Breast epithelium (tissue), 4 donors: ENCODE measurements at regions not wholly inside any gene's neighbourhood (a gene's known extent, or its start where the extent isn't known, plus 50 kb on each side); places are given as distances from the start of the nearest gene placed in this dataset.

ENCODE experiments used
- DNase-seq, 2 donors: peaks; one replicate each; pipeline ENCODE4 v3.0.0-alpha.2; 2019; ENCODE audit warnings: low spot score in 2 of 2
- H3K27ac ChIP-seq, 2 donors: fragments of 200-600 bp; sonication (generic) in 1 of 2; one replicate each; pipeline ENCODE4 v1.5.1; 2016 to 2019; ENCODE audit warnings: mild to moderate bottlenecking in 1 of 2
- H3K27me3 ChIP-seq, 2 donors: fragments of 200-600 bp; sonication (generic) in 1 of 2; one replicate each; pipeline versions ENCODE4 v1.5.1 to v1.6.0; 2017 to 2019; ENCODE audit warnings: control low read depth in 1 of 2, mild to moderate bottlenecking in 1 of 2
- H3K36me3 ChIP-seq: fragments of 200-600 bp; one replicate; pipeline ENCODE4 v1.5.1; 2019
- H3K4me1 ChIP-seq, 2 donors: fragments of 200-600 bp; sonication (generic); one replicate each; pipeline ENCODE4 v1.5.1; 2016 to 2019; ENCODE audit warnings: control low read depth in 1 of 2
- H3K4me3 ChIP-seq, 3 donors: fragments of 200-600 bp; sonication (generic); 1 replicate in 2 of 3; 2 replicates in 1 of 3; pipeline ENCODE4 v1.5.1; 2016 to 2019; ENCODE audit warnings: mild to moderate bottlenecking in 3 of 3, moderate library complexity in 2 of 3
- H3K9me3 ChIP-seq, 2 donors: fragments of 200-600 bp; sonication (generic) in 1 of 2; one replicate each; pipeline ENCODE4 v1.5.1; 2016 to 2019; ENCODE audit warnings: control low read depth in 1 of 2
- POLR2A ChIP-seq: fragments of 450-650 bp; IDR thresholded peaks from one replicate; pipeline ENCODE4 v1.6.1; 2016; ENCODE audit warnings: antibody characterized with exemption, mild to moderate bottlenecking, moderate library complexity
- POLR2AphosphoS5 ChIP-seq, 3 donors: sonication (generic); formaldehyde crosslinking; IDR thresholded peaks; one replicate each; pipeline ENCODE4 v1.6.1; 2017; ENCODE audit warnings: antibody characterized with exemption in 3 of 3
- intact Hi-C: fragments of 100-400 bp; cut with DNase I; formaldehyde crosslinking; loops from one replicate; pipeline ENCODE4 v1.15.1; 2023; ENCODE audit warnings: low total_unique reads
- TF ChIP-seq, protein P1 (sequence below), 3 donors: fragments of 450-650 bp; IDR thresholded peaks; one replicate each; pipeline ENCODE4 v1.5.1; 2016 to 2017; ENCODE audit warnings: antibody characterized with exemption in 3 of 3, mild to moderate bottlenecking in 3 of 3, moderate library complexity in 3 of 3

GRCh38 chr15:62288361-62289017 is 123.4 kb upstream of the C2CD4B start:
- intact Hi-C loops, result no loop called here
- no peak overlapping the region for H3K27ac ChIP-seq
- no peak for TF ChIP-seq POLR2AphosphoS5 (IDR thresholded peaks at IDR 0.05)
- no peak for TF ChIP-seq POLR2A
- TF ChIP-seq, protein P1, sequence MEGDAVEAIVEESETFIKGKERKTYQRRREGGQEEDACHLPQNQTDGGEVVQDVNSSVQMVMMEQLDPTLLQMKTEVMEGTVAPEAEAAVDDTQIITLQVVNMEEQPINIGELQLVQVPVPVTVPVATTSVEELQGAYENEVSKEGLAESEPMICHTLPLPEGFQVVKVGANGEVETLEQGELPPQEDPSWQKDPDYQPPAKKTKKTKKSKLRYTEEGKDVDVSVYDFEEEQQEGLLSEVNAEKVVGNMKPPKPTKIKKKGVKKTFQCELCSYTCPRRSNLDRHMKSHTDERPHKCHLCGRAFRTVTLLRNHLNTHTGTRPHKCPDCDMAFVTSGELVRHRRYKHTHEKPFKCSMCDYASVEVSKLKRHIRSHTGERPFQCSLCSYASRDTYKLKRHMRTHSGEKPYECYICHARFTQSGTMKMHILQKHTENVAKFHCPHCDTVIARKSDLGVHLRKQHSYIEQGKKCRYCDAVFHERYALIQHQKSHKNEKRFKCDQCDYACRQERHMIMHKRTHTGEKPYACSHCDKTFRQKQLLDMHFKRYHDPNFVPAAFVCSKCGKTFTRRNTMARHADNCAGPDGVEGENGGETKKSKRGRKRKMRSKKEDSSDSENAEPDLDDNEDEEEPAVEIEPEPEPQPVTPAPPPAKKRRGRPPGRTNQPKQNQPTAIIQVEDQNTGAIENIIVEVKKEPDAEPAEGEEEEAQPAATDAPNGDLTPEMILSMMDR (IDR thresholded peaks at IDR 0.05), result no peak

DNA sequence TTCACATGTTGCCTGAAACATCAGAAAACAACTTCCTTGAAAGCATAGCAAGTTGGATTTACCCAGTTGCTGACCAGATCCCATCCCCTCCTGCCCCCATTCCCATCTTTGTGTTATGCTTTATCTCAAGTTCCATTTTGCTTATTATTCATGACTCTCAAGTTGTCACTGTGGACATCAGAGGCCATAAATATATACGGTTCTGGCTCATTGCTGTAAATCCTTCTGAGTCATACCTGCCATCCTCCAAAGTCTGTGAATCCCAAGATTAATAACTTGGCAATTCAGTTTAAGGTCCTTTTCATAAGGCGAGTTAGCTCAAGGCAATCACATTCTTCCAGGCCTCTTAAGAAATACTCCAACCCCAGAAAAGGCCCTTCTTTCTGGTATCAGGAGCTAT is 126.2 kb upstream of the C2CD4B start:
- Histone ChIP-seq H3K27me3 (peaks cover 0 to 5% of the 10 kb centered on the region in 2 donors), H3K27ac (no peak overlapping the region), H3K4me1 (no peaks in the 10 kb centered on the region), H3K9me3 (no peaks in the 10 kb centered on the region), H3K4me3 (no peak overlapping the region), H3K36me3 (no peaks in the 10 kb centered on the region)
- intact Hi-C loops, result no loop called here
- TF ChIP-seq, protein P1 (IDR thresholded peaks at IDR 0.05), result no peak
- TF ChIP-seq POLR2AphosphoS5 (IDR thresholded peaks at IDR 0.05), result no peak
- TF ChIP-seq POLR2A, result no peak
- no peak for DNase-seq

More at GRCh38 chr15:62288361-62289017, 123.4 kb upstream of the C2CD4B start:
- no peak overlapping the region for H3K4me3 ChIP-seq
- no peaks in the 10 kb centered on the region for H3K9me3 ChIP-seq
- no peaks in the 10 kb centered on the region for H3K4me1 ChIP-seq
- no peak for DNase-seq
- peaks cover 0 to 5% of the 10 kb centered on the region in 2 donors for H3K27me3 ChIP-seq
- H3K36me3 ChIP-seq, result no peaks in the 10 kb centered on the region

DNA sequence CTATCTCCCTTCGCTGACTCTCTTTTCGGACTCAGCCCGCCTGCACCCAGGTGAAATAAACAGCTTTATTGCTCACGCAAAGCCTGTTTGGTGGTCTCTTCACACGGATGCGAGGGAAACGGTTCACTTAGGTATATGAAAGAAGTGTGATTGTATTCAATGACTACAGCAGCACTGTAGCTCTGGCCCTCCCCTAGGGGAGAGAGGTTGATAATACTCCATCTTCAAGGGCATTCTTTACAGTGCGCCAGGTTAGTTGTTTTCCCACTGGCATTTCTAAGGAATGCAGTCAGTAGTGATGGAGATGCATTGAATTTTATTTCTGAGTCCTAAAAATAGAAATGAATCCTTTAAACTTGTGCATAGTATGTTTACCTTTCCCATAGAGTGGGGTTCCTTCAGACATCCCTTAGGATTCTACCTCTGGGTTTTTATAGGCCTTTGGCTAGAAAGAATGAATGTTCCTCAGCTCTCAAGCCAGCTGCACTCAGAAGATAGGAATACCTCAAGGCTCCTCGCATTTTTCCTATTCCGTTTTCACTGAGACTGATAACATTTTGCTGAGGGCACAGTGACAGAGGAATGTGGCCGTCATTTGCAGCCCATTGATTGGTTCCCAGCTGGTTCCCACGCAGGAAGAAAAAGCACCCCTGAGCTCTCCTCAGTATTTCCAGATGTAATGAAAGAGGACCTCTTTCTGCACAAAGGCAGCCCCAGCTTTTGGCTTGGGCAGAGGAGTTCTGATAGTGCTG is 131.8 kb upstream of the C2CD4B start:
- Histone ChIP-seq H3K4me1 (no peaks in the 10 kb centered on the region), H3K36me3 (no peaks in the 10 kb centered on the region), H3K9me3 (no peaks in the 10 kb centered on the region), H3K27me3 (no peaks in the 10 kb centered on the region), H3K4me3 (no peak overlapping the region), H3K27ac (no peak overlapping the region)
- DNase-seq, result no peak
- TF ChIP-seq POLR2AphosphoS5 (IDR thresholded peaks at IDR 0.05), result no peak
- TF ChIP-seq POLR2A, result no peak
- TF ChIP-seq, protein P1 (IDR thresholded peaks at IDR 0.05), result no peak
- intact Hi-C loops, result no loop called here

- intact Hi-C loops, result no loop called here
Measured at GRCh38 chr15:62297522-62297921, 132.4 kb upstream of the C2CD4B start.

More at GRCh38 chr15:62297522-62297921, 132.4 kb upstream of the C2CD4B start:
- no peak for DNase-seq
- H3K27me3 ChIP-seq, result no peaks in the 10 kb centered on the region
- no peaks in the 10 kb centered on the region for H3K4me1 ChIP-seq
- H3K4me3 ChIP-seq, result no peak overlapping the region
- H3K36me3 ChIP-seq, result no peaks in the 10 kb centered on the region
- TF ChIP-seq POLR2AphosphoS5 (IDR thresholded peaks at IDR 0.05) (no peak), POLR2A (no peak)
- TF ChIP-seq, protein P1 (IDR thresholded peaks at IDR 0.05), result no peak
- H3K9me3 ChIP-seq, result no peaks in the 10 kb centered on the region
- H3K27ac ChIP-seq, result no peak overlapping the region
